ENCODE measurements at regions not wholly inside any gene's neighbourhood (a gene's known extent, or its start where the extent isn't known, plus 50 kb on each side); places are given as distances from the start of the nearest gene placed in this dataset.

- no peaks in the 10 kb centered on the region for H3K9me3 Mint-ChIP-seq
- H3K27ac Mint-ChIP-seq: no peak overlapping the region
- no peaks in the 10 kb centered on the region for H3K27me3 Mint-ChIP-seq
- intact Hi-C loops (cut with micrococcal nuclease): no loop called here
- H3K4me1 Mint-ChIP-seq (ENCODE audit: low read depth): no peaks in the 10 kb centered on the region
- ChIA-PET POLR2A (no interaction called here), CTCF (interaction anchor here (0.6 to 1.2 kb wide), 2 partner anchors 26 to 1365 kb away, joined by 3 read pairs; no protein-coding TSS in a partner anchor)
- H3K4me3 Mint-ChIP-seq: no peak overlapping the region
- DNase-seq: no peak
- H3K36me3 Mint-ChIP-seq: no peaks in the 10 kb centered on the region
These were observed 329.8 kb upstream of the MIR17HG start for GRCh38 chr13:91017669-91018053.

GRCh38 chr13:91020461-91021034, 326.9 kb upstream of the MIR17HG start:
- CTCF ChIA-PET: no interaction called here
- no peaks in the 10 kb centered on the region for H3K36me3 Mint-ChIP-seq
- no peak for DNase-seq
- no peaks in the 10 kb centered on the region for H3K27me3 Mint-ChIP-seq
- H3K9me3 Mint-ChIP-seq: no peaks in the 10 kb centered on the region
- POLR2A ChIA-PET: no interaction called here
- H3K27ac Mint-ChIP-seq: no peak overlapping the region
- H3K4me1 Mint-ChIP-seq (ENCODE audit: low read depth): no peaks in the 10 kb centered on the region
- intact Hi-C loops (cut with micrococcal nuclease): no loop called here
- H3K4me3 Mint-ChIP-seq: no peak overlapping the region

- intact Hi-C loops (cut with micrococcal nuclease): no loop called here
- H3K27me3 Mint-ChIP-seq: no peaks in the 10 kb centered on the region
- DNase-seq: no peak
- no peaks in the 10 kb centered on the region for H3K4me1 Mint-ChIP-seq (ENCODE audit: low read depth)
- ChIA-PET CTCF (no interaction called here), POLR2A (no interaction called here)
- no peaks in the 10 kb centered on the region for H3K9me3 Mint-ChIP-seq
- no peak overlapping the region for H3K27ac Mint-ChIP-seq
- H3K36me3 Mint-ChIP-seq: no peaks in the 10 kb centered on the region
- no peak overlapping the region for H3K4me3 Mint-ChIP-seq
These were observed 323.2 kb upstream of the MIR17HG start for GRCh38 chr13:91024157-91024792.

- Mint-ChIP-seq H3K27ac (no peak overlapping the region), H3K4me1 (ENCODE audit: low read depth) (no peaks in the 10 kb centered on the region), H3K36me3 (no peaks in the 10 kb centered on the region), H3K4me3 (no peak overlapping the region), H3K27me3 (no peaks in the 10 kb centered on the region), H3K9me3 (no peaks in the 10 kb centered on the region)
- POLR2A ChIA-PET: no interaction called here
- intact Hi-C loops (cut with micrococcal nuclease): no loop called here
- no peak for DNase-seq
- CTCF ChIA-PET: no interaction called here
These were observed 322.0 kb upstream of the MIR17HG start for GRCh38 chr13:91025442-91025841.

DNA sequence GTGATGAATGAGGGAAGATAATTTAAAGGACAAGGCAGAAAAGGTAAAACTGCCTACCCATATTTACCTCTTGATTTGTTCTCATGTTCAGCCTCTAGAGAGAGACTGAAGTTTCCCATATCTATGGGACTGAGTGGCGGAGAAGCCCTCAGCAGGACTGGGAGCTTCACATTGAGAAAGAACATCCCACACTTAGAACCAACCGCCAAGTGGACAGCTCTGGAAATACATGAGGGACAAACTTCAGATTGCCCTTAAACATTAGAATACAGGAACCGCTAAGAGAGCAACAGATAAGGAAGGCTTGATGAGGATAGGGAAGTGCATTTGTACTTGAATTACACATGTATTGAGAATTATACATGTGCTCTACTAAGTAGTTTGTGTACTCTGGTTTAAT, 316.0 kb upstream of the MIR17HG start:
- intact Hi-C loops (cut with micrococcal nuclease): no loop called here
- no peak for DNase-seq
- Mint-ChIP-seq H3K27ac (no peak overlapping the region), H3K4me3 (no peak overlapping the region), H3K27me3 (no peaks in the 10 kb centered on the region), H3K4me1 (ENCODE audit: low read depth) (no peaks in the 10 kb centered on the region), H3K36me3 (no peaks in the 10 kb centered on the region), H3K9me3 (no peaks in the 10 kb centered on the region)
- CTCF ChIA-PET: no interaction called here
- POLR2A ChIA-PET: no interaction called here

- Mint-ChIP-seq H3K36me3 (no peaks in the 10 kb centered on the region), H3K9me3 (no peaks in the 10 kb centered on the region), H3K27me3 (no peaks in the 10 kb centered on the region), H3K27ac (no peak overlapping the region), H3K4me3 (no peak overlapping the region), H3K4me1 (ENCODE audit: low read depth) (no peaks in the 10 kb centered on the region)
- intact Hi-C loops (cut with micrococcal nuclease): no loop called here
- DNase-seq: no peak
- ChIA-PET CTCF (no interaction called here), POLR2A (no interaction called here)
These were observed 315.4 kb upstream of the MIR17HG start for GRCh38 chr13:91032104-91032503.

- no peaks in the 10 kb centered on the region for H3K9me3 Mint-ChIP-seq
- H3K4me3 Mint-ChIP-seq: no peak overlapping the region
- POLR2A ChIA-PET: no interaction called here
- intact Hi-C loops (cut with micrococcal nuclease): no loop called here
- H3K27ac Mint-ChIP-seq: no peak overlapping the region
- H3K27me3 Mint-ChIP-seq: no peaks in the 10 kb centered on the region
- H3K36me3 Mint-ChIP-seq: no peaks in the 10 kb centered on the region
- CTCF ChIA-PET: no interaction called here
- no peaks in the 10 kb centered on the region for H3K4me1 Mint-ChIP-seq (ENCODE audit: low read depth)
- DNase-seq: no peak
These were observed 310.6 kb upstream of the MIR17HG start for GRCh38 chr13:91036886-91037285.

DNA sequence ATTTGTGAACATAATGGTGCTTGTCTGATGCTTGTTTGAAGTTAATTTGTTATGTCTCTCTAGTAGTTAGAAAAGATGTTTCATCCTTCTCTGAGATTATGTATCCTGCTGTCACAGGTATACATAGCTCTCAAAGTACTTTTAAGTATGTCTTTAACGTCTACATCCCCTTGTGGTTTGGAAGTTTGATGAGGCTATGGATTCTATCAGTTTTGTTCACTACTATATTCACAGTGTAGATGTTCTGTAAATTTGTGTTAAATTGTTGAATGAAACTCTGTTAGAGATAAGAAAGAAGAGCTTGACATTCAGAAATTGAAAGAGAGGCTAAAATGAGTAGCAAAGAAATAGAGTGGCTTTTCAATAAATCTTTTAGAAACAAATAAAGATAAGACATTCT, 304.6 kb upstream of the MIR17HG start:
- Mint-ChIP-seq H3K27ac (no peak overlapping the region), H3K27me3 (no peaks in the 10 kb centered on the region), H3K9me3 (no peaks in the 10 kb centered on the region), H3K4me3 (no peak overlapping the region), H3K36me3 (no peaks in the 10 kb centered on the region), H3K4me1 (ENCODE audit: low read depth) (no peaks in the 10 kb centered on the region)
- DNase-seq: no peak
- intact Hi-C loops (cut with micrococcal nuclease): no loop called here
- ChIA-PET POLR2A (no interaction called here), CTCF (no interaction called here)

DNA sequence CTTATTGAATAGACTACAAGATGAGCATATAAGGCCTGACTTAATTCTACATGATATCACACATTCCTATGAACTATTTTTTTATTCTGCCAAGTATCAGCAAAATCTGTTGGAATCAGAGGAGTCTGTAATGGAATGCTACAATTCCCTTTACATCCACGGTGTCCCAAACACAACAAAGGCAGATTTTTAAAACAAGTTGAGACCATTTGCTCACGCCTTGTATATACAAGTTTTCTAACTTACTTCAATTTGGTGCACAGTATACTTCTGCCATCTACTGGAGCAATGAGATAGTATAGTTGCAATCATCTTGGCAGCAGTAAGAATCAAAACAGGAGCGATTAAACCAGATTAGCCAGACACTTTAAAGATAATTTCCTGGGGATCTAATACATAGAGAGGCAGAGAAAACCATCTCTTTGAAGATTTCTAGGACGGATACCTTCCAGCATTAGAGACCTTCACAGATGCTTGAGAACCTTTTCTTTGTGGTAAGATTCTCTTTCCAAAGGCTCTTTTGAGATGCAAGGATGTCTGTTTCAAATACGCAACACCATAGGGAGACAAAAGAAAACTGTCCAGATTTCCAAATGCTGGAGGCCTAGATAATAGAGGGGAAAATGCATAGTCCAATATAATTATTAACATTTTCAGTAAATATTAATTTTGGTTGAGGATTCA, 302.0 kb upstream of the MIR17HG start:
- peaks cover 5% of the 10 kb centered on the region for H3K9me3 Mint-ChIP-seq
- intact Hi-C loops (cut with micrococcal nuclease): no loop called here
- H3K27me3 Mint-ChIP-seq: no peaks in the 10 kb centered on the region
- ChIA-PET CTCF (no interaction called here), POLR2A (no interaction called here)
- no peaks in the 10 kb centered on the region for H3K4me1 Mint-ChIP-seq (ENCODE audit: low read depth)
- H3K27ac Mint-ChIP-seq: no peak overlapping the region
- H3K4me3 Mint-ChIP-seq: no peak overlapping the region
- no peaks in the 10 kb centered on the region for H3K36me3 Mint-ChIP-seq
- DNase-seq: no peak

- Mint-ChIP-seq H3K4me3 (no peak overlapping the region), H3K4me1 (ENCODE audit: low read depth) (no peaks in the 10 kb centered on the region), H3K36me3 (no peaks in the 10 kb centered on the region), H3K27me3 (no peaks in the 10 kb centered on the region), H3K27ac (no peak overlapping the region), H3K9me3 (peaks cover 5% of the 10 kb centered on the region)
- no peak for DNase-seq
- POLR2A ChIA-PET: no interaction called here
- CTCF ChIA-PET: no interaction called here
- intact Hi-C loops (cut with micrococcal nuclease): no loop called here
These were observed 300.7 kb upstream of the MIR17HG start for GRCh38 chr13:91046715-91047327.

DNA sequence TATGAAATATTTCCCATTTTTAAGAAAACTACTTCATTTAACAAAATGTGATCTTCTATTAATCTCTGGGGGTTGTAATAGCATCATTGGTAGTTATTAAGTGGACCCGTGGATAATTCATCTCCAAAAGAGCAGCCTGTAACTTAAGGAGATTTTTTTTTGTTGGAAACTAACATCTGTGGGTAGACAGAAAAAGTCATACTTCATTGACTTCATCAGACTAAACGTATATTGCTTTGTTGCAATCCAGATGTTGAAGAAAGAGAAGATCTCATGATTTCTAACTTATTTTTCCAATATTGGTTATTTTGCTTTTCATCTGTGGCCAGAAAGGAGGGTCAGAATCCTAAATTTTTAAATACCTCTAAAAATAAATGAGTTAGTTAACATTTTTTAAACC, 296.5 kb upstream of the MIR17HG start:
- Mint-ChIP-seq H3K27ac (no peak overlapping the region), H3K36me3 (no peaks in the 10 kb centered on the region), H3K4me3 (no peak overlapping the region), H3K27me3 (no peaks in the 10 kb centered on the region), H3K4me1 (ENCODE audit: low read depth) (no peaks in the 10 kb centered on the region), H3K9me3 (peaks cover 5% of the 10 kb centered on the region)
- DNase-seq: no peak
- intact Hi-C loops (cut with micrococcal nuclease): no loop called here
- ChIA-PET POLR2A (no interaction called here), CTCF (no interaction called here)

GRCh38 chr13:91052876-91053275, 294.6 kb upstream of the MIR17HG start:
- intact Hi-C loops (cut with micrococcal nuclease): no loop called here
- Mint-ChIP-seq H3K27me3 (no peaks in the 10 kb centered on the region), H3K4me3 (no peak overlapping the region), H3K9me3 (peaks cover 7% of the 10 kb centered on the region), H3K27ac (no peak overlapping the region), H3K36me3 (no peaks in the 10 kb centered on the region), H3K4me1 (ENCODE audit: low read depth) (no peaks in the 10 kb centered on the region)
- ChIA-PET CTCF (no interaction called here), POLR2A (no interaction called here)
- no peak for DNase-seq
